Activated CD8-positive, alpha-beta memory T cell treated with anti-CD3 and anti-CD28 coated beads for 48 hours (primary cell): ENCODE measurements at regions not wholly inside any gene's neighbourhood (a gene's known extent, or its start where the extent isn't known, plus 50 kb on each side); places are given as distances from the start of the nearest gene placed in this dataset.

Source experiments
- DNase-seq, 3 experiments: peaks; one replicate each; pipeline ENCODE4 v3.0.0-alpha.2; 2020; ENCODE audit warnings: low read depth in 2 of 3, low spot score in 2 of 3

DNA sequence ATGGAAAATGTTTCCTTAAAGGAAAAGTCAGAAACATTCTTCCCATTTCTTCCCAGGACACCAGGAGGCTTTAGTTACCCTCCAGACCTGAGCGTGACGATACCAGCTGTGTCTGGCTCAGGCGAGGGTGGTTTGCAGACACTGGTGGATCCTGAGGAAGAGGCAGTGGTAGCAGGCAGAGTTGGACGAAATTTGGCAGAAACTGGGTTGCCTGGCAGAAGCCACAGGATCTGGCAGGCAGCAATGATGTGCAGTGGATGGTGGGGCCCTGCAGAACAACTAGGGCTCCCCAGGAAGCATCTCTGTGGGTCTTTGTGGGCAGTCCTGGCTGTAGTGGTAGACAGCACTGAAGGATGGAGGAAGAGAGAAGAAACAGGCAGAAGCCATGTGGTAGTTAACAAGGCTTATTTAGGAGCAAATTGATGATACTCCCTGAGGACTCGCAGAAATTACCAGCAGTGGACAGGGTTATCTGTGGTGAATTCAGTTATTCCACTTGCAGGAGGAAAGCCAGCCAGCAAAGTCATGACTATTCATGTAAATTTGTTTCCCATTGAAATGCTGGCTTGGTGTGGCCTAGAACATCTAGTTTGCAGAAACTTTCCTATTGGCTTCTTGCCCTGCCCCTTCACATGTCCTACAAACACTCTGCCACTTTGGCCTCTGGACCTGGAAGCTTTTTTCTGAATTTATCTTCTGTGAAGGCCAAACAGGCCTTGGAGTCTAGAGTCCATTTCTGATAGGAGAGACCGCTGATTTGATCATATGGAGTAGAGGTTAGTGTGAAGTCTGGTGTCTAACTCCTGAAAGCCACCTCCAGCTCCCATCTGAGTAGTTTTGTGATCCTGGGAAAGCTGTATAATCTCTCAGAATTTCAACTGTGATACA is 212.0 kb downstream of the DMRT2 start:
- DNase-seq, result no peak

DNA sequence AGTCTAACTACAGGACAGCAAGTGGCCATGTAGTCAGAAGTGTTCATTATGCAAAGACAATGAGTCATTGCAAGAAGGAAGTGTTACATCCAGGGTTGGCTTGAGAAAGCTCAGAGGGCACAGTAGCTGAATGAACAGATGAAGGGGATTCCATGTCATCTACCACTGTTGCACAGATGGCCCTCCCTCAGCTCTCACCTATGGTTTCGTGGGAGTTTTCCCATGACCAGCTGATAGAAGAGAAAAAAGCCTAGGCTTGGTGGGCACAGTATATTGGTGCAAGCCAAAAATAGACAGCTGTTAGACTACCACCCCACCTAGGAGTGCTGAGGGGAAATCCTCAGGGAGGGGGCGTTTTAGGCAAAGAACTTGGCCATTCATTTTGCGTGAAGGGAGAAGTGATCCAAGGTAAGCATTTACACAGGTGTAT is 217.0 kb downstream of the DMRT2 start:
- DNase-seq, result no peak

DNA sequence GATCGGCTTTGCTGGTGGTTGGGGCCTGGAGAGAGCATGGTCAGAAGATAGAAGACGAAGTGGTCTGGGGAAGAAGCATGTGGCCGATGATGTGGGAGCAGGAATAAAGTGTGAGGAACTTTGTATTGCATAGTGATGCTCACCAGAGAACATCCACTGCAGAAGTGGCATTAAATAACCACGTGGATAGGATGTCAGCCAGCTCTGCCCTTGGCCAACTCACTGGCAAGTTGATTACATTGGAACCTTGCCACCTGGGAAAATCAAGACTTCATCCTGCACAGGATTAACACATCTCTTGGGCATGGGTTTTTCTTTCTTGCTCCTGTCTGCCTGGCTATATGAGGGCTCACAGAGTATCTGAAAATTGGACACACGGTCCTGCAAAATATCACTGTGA is 217.4 kb downstream of the DMRT2 start:
- DNase-seq, result no peak

DNA sequence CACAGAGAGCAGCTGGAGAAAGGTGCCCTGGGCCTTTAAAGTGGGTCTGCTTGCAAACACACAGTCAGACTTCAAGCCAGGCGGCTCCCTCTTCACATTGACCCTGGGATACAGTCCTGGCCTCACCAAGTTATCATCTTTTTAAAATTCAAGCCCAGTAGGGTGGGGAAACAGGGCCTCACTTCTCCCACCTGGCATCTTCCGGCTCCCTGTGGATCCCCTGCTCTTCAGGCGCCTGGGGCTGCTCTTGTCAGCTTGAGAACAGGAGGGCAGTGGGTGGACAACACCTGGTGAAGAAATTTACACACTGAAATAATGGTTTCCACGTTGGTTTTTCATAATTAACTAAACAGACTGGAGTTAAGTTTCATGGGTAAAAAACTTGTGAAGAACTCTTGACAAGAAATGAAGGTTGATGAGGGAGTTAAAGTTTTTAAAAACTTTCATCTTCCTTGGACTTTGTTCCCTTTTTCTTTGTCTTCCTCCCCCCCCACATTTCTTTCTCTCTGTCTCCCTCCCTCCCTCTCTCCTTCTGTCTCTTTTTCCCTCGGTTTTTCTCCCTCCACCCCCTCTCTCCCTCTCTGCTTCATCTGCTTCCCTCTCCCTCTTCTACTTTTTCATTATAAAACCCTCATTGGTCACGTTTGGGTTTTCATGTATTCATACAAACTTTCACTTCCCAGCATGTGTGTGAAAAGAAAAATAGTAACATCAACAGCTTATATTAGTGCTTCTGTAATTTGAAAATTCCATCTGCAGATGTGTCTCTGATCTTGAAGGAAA is 219.6 kb downstream of the DMRT2 start:
- no peak for DNase-seq

DNA sequence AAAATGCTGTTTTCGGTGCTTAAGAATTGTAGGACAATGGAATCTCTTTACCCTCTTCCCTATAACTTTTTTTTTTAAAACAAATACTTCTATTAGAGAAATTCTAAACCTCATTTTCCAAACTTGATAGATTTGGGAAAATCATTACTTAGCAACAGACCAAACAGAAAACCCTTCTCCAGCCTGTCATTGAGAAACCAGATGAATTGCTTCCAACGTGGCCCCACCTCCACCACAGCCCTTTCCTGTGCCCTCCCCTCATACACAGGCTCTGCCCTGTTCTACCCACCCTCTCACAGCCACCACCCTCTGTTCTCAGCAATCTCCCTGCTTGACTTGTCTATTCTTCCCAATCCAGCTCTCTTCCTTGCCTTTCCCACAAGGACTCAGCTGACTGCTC is 221.2 kb downstream of the DMRT2 start:
- no peak for DNase-seq

DNA sequence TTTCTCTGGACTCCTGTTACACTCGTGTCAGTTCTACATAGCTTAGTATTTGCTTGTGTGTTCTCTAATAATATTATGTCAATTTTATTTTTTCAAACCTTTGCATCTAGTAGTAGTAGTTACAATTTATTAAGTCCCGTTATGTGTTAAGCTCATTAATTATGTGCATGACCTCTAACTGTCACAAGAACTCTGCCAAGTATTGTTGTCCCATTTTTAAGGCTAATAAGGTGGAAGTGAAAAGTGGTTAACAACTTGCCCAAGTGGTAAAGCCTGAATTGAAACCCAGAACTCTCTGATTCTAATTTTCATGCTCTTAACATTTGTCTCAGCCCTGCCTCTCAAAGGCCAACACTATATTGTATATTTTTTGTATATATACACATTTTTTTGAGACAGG is 221.6 kb downstream of the DMRT2 start:
- DNase-seq, result no peak

DNA sequence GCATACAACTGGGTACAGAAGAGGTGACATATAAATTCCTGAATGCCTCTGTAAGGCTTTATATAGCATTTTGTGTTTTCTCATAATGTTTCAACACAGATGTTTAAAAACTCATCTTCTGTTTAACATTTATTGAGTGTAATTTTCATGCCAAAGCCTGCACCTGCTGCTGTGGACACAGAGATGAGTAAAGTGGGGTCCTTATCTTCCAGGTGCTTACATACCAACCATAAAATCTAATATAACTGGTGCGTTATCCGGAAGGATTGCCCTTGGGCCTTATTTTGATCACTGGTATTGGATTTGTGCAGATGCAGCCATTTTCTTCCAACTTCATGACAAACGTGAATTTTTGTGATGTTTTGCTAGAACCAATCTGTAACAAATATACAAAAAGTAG is 222.3 kb downstream of the DMRT2 start:
- no peak for DNase-seq

DNA sequence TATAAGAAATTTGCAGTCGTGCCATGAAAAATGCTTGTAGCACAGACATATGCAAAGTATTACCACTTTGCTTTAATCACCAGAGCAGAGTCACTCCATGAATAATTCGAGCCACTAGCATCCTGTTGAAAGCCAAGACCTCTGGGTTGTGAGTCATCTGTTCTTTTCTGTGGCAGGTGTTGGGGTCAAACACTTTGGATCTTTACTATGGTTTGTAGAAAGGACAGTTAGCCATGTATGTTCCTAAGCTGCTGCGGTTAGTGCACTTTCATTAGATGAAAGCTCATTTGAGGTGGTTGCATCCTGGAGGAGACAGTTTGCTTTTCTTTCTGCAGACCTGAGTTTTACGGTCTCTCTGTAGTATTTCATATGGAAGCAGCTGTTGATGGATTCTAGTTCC is 223.7 kb downstream of the DMRT2 start:
- no peak for DNase-seq

DNA sequence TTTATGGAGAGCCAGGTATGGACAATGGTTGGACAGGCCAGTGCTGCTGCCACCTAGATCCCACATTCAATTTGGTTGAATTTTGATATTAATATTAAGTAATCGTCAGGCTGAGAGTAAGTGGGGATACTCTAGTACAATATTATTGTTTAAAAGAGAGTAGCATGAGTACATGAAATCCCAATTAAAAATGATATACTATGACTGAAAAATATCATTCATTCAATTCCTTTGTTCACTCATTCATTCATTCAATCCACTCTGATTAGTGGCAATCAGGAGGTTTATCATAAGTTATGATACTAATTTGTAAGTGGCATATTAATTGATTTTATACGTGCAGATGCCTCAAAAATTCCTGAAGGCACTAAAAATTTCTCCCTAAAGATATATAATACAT is 224.2 kb downstream of the DMRT2 start:
- no peak for DNase-seq

DNA sequence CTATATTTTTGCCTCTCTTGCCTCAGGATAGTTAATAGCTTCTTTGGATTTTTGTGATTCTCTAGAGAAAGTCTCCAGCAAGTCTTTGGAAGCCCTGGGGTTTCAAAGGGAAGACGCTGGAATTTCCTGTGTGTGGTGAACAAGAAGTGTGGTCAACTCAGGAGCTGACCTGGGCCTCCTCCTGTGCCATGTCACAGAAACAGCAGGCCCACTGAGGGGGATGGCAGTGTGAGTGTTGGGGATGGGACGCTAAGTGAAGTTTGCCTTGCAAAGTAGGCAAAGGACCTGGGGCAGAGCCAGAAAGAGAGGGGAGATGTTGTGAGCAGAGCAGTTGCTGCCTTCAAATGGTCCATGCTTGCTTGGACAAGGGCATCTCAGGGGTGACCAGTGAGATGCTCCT is 226.3 kb downstream of the DMRT2 start:
- DNase-seq, result no peak

DNA sequence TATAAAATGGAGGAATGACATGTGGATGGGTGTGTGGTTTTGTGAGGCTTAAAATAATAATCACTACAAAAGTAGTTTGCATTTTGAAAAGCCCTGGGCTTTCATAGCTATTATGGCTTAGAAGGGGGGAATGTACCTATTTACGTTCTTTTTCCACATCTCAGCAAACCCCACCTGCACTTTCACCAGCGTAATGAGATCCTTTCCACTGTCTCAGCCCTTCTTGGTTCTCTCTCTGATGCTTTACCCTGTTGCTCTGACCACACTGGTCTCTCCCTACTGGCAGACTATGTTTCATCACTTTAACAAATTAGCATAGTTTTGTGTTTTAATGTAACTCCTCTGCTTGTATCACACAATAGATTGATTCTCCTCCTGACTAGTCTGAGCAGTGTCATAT is 234.6 kb downstream of the DMRT2 start:
- DNase-seq, result no peak

DNA sequence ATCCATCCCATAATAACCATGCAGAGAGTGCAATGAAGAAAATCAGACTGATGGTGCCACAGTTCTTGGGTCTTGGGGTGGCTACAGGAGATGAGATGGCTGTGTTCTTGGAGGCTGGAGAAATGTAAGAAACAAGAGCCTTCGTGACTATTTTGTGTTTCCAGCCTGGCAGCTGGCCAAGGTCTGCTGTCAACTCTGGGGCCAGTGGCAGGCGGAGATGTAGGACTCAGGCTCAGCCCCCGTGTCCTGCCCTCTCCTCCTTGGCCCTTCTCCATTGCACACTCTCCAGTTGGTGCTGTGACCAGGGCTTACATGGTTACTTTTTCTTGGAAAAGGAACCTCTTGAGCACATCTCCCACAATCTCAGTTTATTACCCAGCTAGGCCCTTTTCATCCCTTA is 235.4 kb downstream of the DMRT2 start:
- DNase-seq, result no peak

DNA sequence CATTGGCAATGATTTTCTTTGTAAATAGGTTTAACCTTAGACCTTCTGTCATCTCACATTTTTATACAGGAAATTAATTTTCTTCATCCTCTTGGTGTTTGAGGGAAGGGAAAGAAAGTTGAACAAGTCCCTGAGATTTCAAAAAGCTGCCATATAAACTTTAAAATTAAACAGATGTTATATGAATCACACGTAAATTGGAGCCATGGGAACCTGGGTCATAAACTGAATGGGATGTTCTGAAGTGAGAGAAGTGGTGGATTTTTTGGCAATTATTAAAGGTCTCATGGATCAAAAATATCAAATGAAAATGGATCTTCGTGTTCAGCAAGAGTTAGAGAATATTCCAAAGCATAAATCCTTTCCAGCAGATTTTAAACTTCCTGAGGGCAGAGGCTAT is 242.2 kb downstream of the DMRT2 start:
- DNase-seq, result no peak

DNA sequence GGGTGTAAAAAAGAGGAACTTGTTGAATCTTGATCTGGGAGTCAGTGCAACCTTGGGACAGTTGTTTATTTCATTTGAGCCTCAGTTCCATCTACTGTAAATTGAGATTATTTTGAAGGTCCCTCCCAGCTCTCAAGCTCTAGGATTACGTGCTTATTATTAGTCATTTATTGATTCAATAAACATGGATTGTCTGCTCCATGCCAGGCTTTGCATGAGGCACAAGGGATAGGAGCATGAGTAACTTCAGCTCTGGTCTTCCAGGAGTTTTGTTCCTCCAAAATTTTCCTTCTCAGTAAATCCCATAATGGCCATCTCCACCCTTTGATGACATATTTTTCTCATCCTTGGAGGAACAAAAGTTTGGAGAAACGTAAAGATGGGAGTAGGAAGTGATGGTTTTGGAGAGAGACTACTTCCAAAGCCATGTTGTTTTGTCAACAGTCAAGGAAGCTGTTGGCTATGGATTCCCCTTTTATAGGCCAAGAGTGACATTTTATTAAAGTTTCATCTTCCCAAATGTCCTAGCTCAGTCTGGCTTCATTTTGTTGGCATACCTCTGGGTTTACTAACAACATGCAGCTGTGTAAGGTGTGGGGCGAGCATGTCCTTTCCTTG is 244.6 kb downstream of the DMRT2 start:
- no peak for DNase-seq

DNA sequence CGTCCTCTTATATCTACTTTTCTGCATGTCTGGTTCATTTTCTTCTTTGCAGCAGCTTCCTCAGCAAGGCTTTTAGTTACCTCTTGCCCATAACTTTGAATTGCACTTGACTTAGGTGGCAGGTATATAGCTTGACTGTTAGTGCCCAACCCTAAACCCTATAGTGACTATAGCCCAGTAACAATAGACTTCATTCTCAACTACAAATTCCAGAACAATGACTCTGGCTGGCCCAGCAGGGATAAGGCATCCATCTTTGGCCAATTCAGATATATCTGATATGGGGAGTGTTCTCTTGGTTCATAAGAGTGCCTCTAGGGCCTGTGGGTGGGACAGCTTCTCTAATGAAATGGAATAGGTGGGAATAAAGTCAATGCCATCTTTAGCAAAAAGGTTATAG is 246.2 kb downstream of the DMRT2 start:
- DNase-seq, result no peak

DNA sequence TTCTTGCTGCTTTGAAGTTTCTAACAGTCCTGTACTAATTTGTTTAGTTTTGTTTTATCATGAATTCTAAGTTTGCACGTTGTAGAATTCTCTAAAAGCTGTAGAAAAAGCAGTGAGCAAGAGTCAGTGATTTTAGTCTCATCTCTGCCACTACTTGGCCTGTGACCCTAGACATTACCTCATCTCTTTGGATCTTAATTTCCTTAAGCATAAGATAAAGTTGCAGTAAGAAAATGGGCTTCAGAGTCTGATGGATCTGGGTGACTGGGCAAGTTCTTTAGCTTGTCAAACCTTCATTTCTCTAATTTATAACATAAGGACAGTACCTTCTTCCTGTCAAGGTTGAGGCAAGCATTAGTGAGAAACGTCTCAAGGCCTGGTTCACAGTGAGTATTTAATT is 247.9 kb downstream of the DMRT2 start:
- no peak for DNase-seq

DNA sequence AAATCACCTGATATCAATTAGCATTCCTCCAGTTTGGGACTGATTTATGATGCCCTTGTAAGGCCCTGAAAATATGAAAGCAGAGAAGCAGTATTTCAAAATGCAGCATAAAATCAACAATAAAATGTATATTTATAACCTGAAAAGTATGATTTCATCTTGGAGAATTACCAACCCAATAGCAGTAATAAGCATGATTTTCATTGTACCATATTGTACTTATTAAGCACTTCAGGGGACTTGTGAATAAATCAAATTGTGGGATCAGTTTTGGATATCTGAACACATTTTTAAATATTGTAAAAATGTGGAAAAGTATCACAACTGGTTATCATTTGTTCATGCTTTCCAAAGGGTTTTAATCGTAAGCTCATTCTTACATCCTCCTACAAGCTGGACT is 250.8 kb downstream of the DMRT2 start:
- no peak for DNase-seq

DNA sequence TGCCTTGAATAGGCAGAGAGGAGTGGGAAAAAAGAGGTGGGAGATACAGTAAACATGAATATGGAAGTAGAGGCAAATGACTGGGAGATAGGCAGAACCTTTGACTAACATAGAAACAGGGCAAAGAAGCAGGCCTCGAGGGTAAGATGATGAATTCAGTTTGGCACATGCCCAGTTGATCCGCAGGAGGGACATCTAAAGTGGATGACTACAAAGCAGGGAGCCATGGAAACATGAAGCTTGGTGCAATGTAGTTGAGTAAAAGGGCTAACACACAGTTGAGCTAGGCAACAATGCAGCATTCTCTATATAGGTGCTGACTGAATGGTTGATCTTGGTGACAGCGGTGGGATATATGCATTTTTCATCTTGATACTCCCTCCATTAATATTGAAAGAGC is 253.8 kb downstream of the DMRT2 start:
- DNase-seq, result no peak

DNA sequence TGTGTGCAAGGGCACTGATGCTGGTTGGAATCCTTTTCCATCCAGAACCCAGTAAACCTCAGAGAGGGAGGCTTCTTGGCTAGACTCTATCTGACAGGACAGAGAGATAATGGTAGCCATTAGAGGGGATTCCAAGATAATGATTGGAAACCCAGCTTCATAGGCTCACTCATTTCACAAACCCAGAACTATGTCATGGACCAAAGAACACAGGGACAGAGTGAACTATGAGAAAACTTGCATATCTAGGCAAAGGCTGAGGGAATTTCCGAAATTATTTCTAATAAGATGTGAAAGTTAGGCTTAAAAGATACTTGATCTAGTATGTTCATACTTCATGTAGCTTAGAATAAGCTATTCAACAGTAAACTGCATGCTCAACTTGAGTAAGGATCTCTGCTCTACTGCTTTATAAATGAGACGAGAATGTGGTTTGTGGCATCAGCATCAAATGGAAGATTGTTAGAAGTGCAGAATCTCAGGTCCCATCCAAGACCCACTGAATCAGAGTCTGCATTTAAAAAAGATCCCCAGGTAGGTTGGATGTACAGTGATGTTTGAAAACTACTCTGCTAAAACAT is 261.4 kb downstream of the DMRT2 start:
- no peak for DNase-seq

DNA sequence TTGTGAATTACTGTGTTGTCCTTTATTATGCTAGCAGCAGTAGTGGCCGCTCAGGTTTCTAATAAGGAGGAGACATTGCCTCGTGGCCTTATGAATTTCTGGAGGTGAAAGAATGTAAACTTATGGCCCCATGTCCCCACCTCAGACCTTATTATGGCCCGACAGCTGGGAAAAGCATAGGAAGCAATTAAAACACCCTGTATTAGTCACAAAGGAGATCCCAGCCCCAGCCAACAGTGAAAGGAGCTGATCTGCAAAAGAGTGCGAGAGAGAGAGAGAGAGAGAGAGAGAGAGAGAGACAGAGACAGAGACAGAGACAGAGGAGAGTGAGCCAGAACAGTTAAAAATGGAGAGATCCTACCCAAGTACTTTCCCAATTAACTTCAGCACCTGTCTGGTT is 269.3 kb downstream of the DMRT2 start:
- DNase-seq, result no peak

DNA sequence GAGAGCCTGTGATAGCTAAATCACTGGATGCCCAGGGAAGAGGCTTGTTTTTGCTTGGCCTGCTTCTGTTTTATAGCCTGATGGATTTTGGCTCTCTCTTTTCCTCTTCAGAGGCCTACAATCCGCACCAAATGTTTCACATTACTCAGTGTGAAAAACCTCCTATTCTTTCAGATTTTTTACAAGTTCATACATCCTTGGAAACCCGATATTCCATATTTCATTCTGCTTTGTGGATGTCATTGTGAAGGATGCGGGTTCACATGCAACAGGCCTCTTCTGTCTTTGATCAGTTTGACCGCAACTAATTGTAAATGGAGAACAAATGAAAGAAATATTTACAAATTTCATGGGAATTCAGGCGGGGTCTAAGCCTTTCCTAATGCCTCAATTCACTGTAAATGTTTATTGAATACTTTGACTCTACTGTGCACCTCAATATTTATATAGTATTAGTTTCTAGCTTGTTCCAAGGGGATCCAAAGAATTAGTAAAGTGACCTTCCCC is 269.9 kb downstream of the DMRT2 start:
- no peak for DNase-seq
